Smooth muscle cell (in vitro differentiated cells): ENCODE measurements at regions not wholly inside any gene's neighbourhood (a gene's known extent, or its start where the extent isn't known, plus 50 kb on each side); places are given as distances from the start of the nearest gene placed in this dataset.

Experiments used
- DNase-seq: peaks from one replicate; lab custom pipeline; 2025; ENCODE audit not compliant: unreplicated experiment; lab: John Stamatoyannopoulos, UW
- H2AFZ ChIP-seq: fragments of 200-600 bp; sonication (generic); 2 replicates; pipeline ENCODE4 v1.6.0; 2016; ENCODE audit warnings: antibody characterized with exemption, low read depth, mild to moderate bottlenecking
- H3F3A ChIP-seq: fragments of 200-600 bp; sonication (generic); 2 replicates; pipeline ENCODE4 v1.6.0; 2017; ENCODE audit warnings: antibody characterized with exemption, low read depth
- H3K27ac ChIP-seq: fragments of 200-600 bp; sonication (generic); 2 replicates; pipeline ENCODE4 v1.5.1; 2016; ENCODE audit warnings: low read depth, mild to moderate bottlenecking
- H3K27me3 ChIP-seq: fragments of 200-600 bp; sonication (generic); 2 replicates; pipeline ENCODE4 v1.6.1; 2016; ENCODE audit warnings: low read depth, mild to moderate bottlenecking
- H3K36me3 ChIP-seq: fragments of 200-600 bp; sonication (generic); 2 replicates; pipeline ENCODE4 v1.5.1; 2016; ENCODE audit warnings: low read depth
- H3K4me1 ChIP-seq: fragments of 200-600 bp; sonication (generic); 2 replicates; pipeline ENCODE4 v1.5.1; 2016; ENCODE audit warnings: low read depth
- H3K4me2 ChIP-seq: fragments of 200-600 bp; sonication (generic); 2 replicates; pipeline ENCODE4 v1.6.0; 2016; ENCODE audit warnings: mild to moderate bottlenecking
- H3K4me3 ChIP-seq: fragments of 200-600 bp; sonication (generic); 2 replicates; pipeline ENCODE4 v1.5.1; 2016; ENCODE audit warnings: mild to moderate bottlenecking
- H3K79me2 ChIP-seq: fragments of 200-600 bp; sonication (generic); 2 replicates; pipeline ENCODE4 v1.6.0; 2016; ENCODE audit warnings: low read depth, mild to moderate bottlenecking
- H3K9ac ChIP-seq: fragments of 200-600 bp; sonication (generic); 2 replicates; pipeline ENCODE4 v1.6.0; 2016; ENCODE audit warnings: low read depth
- H3K9me3 ChIP-seq: fragments of 200-600 bp; sonication (generic); replicated peaks from 2 replicates; pipeline ENCODE4 v1.5.1; 2016; ENCODE audit warnings: low read depth
- H4K20me1 ChIP-seq: fragments of 200-600 bp; sonication (generic); 2 replicates; pipeline ENCODE4 v1.6.0; 2016; ENCODE audit warnings: low read depth
- CTCF ChIP-seq: fragments of 200-600 bp; sonication (generic); IDR thresholded peaks from 2 replicates; pipeline ENCODE4 v1.5.1; 2017; ENCODE audit warnings: borderline replicate concordance, mild to moderate bottlenecking, antibody characterized with exemption; ENCODE audit not compliant: insufficient read depth, poor library complexity, severe bottlenecking
- WGBS: methylation state at CpG from one replicate; pipeline ENCODE4 v1.1.7; 2016; ENCODE audit warnings: low lambda C conversion rate; 5-methylcytosine and 5-hydroxymethylcytosine counted together

- Histone ChIP-seq H3K4me1 (no peaks in the 10 kb centered on the region), H3K27me3 (no peaks in the 10 kb centered on the region), H3K4me2 (no peak overlapping the region), H2AFZ (no peak overlapping the region), H3K27ac (no peak overlapping the region), H3F3A (no peaks in the 10 kb centered on the region), H3K79me2 (no peaks in the 10 kb centered on the region), H3K4me3 (no peak overlapping the region), H3K9me3 (no peaks in the 10 kb centered on the region), H4K20me1 (no peaks in the 10 kb centered on the region), H3K36me3 (no peaks in the 10 kb centered on the region), H3K9ac (no peak overlapping the region)
- 96% methylated on average over 2 of the region's 2 CpGs for WGBS
- no peak for TF ChIP-seq CTCF
- no peak for DNase-seq
Measured at GRCh38 chr6:148602136-148602535, 144.7 kb upstream of the UST start.

DNA sequence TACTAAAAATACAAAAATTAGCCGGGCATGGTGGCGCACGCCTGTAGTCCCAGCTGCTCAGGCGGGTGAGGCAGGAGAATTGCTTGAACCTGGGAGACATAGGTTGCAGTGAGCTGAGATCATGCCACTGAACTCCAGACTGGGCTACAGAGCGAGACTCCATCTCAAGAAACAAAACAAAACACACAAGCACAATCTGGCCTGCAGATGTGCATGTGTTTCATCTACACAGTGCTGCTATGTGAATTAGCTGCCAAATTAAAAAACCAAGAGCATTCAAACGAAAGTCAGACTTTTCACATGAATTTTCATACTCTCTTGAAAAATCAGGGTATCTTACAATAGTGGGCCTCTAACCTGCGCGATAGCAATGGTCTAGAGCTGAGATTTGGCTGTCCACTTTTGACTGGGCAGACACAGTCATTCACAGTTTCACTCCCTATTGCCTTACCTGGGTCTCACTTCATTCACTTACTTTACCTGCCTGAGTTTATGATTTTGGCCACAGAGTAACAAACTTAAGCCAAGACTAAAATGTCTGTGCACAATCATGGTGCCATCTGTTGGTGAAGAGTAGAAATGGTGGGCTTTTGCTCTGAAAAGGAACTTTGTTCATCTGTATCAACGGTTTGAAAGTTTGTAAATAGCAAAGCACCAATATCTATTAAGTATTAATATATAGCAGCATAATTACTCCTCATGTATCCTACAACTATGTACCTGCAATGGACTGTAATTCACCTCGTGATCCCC lies 138.5 kb upstream of the UST start:
- no peak for DNase-seq
- Histone ChIP-seq H3K9ac (no peak overlapping the region), H3K36me3 (no peaks in the 10 kb centered on the region), H3K27ac (no peak overlapping the region), H3K27me3 (no peaks in the 10 kb centered on the region), H3K4me3 (no peak overlapping the region), H4K20me1 (no peaks in the 10 kb centered on the region), H3K4me1 (no peaks in the 10 kb centered on the region), H3K4me2 (no peak overlapping the region), H3F3A (no peaks in the 10 kb centered on the region), H2AFZ (no peak overlapping the region), H3K79me2 (no peaks in the 10 kb centered on the region), H3K9me3 (no peaks in the 10 kb centered on the region)
- 89% methylated on average over 10 of the region's 10 CpGs for WGBS
- TF ChIP-seq CTCF: peak; percentile 33

GRCh38 chr6:148611213-148611612 lies 135.6 kb upstream of the UST start:
- Histone ChIP-seq H3K9ac (no peak overlapping the region), H3K4me3 (no peak overlapping the region), H2AFZ (no peak overlapping the region), H3K9me3 (no peaks in the 10 kb centered on the region), H3K4me2 (peak overlapping the region; percentile 69), H3K27me3 (no peaks in the 10 kb centered on the region), H3K79me2 (no peaks in the 10 kb centered on the region), H4K20me1 (no peaks in the 10 kb centered on the region), H3K36me3 (no peaks in the 10 kb centered on the region), H3F3A (no peaks in the 10 kb centered on the region), H3K4me1 (no peaks in the 10 kb centered on the region), H3K27ac (peak overlapping the region; percentile 56)
- TF ChIP-seq CTCF: no peak
- DNase-seq: peak; percentile 7
- 17% methylated on average over 8 of the region's 8 CpGs for WGBS

DNA sequence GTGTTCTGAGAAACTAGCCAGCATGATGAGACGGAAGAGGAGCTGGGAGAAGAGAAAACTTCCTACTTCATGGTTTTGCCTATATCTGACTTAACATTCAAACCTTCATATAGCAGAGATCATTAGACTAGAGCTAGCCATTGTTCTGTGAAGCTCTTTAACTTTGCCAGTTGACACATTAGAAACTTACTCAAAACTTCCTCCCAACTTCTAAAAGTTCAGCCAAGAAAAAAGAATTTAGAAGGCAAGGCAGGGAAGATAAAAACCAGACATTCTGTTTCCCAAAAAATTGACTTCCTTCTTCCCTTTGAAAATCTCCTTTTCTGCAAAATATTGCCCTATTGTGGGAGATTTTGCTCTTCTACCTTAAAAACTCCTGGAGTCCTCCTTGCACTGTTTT lies 134.8 kb upstream of the UST start:
- no peak for TF ChIP-seq CTCF
- Histone ChIP-seq H2AFZ (no peak overlapping the region), H3K79me2 (no peaks in the 10 kb centered on the region), H3F3A (no peaks in the 10 kb centered on the region), H3K27me3 (no peaks in the 10 kb centered on the region), H4K20me1 (no peaks in the 10 kb centered on the region), H3K36me3 (no peaks in the 10 kb centered on the region), H3K4me2 (peak overlapping the region; percentile 69), H3K9ac (no peak overlapping the region), H3K4me3 (no peak overlapping the region), H3K9me3 (no peaks in the 10 kb centered on the region), H3K4me1 (no peaks in the 10 kb centered on the region), H3K27ac (peak overlapping the region; percentile 56)
- no peak for DNase-seq
- 88% methylated on average over 1 of the region's 1 CpG for WGBS
